ENCODE measurements at regions not wholly inside any gene's neighbourhood (a gene's known extent, or its start where the extent isn't known, plus 50 kb on each side); places are given as distances from the start of the nearest gene placed in this dataset.

DNA sequence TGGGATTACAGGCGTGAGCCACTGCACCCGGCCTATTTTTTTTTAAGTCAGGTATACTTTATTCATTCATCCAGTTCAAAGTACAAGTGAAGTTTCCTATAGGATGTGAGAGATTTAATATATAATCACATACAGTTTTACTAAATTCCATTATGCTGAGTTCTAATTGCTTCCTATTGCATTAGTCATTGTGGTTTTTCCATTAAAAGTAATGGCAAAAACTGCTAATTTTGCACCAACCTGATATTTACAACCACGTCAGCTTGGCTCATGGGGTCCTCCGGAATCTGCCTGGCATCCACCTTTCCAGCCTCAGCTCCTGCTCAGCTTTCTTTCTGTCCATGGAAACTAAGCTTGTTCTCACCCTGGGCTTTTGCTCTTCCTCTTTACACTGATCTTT is 67.0 kb upstream of the CSRP2 start:
- Histone ChIP-seq H3K36me3 (ENCODE audit: insufficient read depth) (no peaks in the 10 kb centered on the region), H3K27me3 (ENCODE audit: insufficient read depth) (no peaks in the 10 kb centered on the region), H3F3A (replicated peaks; ENCODE audit: low read depth) (no peaks in the 10 kb centered on the region), H3K4me1 (ENCODE audit: insufficient read depth) (no peaks in the 10 kb centered on the region), H4K20me1 (replicated peaks; ENCODE audit: insufficient read depth) (no peaks in the 10 kb centered on the region), H2AFZ (no peak overlapping the region), H3K27ac (ENCODE audit: low read depth) (no peak overlapping the region), H3K4me3 (no peak overlapping the region), H3K4me2 (no peak overlapping the region), H3K79me2 (replicated peaks; ENCODE audit: insufficient read depth) (no peaks in the 10 kb centered on the region), H3K9me2 (ENCODE audit: insufficient read depth) (0 out of 2 replicates have a peak, but pooled peaks cover 5% of the 10 kb centered on the region)
- TF ChIP-seq, protein P1, sequence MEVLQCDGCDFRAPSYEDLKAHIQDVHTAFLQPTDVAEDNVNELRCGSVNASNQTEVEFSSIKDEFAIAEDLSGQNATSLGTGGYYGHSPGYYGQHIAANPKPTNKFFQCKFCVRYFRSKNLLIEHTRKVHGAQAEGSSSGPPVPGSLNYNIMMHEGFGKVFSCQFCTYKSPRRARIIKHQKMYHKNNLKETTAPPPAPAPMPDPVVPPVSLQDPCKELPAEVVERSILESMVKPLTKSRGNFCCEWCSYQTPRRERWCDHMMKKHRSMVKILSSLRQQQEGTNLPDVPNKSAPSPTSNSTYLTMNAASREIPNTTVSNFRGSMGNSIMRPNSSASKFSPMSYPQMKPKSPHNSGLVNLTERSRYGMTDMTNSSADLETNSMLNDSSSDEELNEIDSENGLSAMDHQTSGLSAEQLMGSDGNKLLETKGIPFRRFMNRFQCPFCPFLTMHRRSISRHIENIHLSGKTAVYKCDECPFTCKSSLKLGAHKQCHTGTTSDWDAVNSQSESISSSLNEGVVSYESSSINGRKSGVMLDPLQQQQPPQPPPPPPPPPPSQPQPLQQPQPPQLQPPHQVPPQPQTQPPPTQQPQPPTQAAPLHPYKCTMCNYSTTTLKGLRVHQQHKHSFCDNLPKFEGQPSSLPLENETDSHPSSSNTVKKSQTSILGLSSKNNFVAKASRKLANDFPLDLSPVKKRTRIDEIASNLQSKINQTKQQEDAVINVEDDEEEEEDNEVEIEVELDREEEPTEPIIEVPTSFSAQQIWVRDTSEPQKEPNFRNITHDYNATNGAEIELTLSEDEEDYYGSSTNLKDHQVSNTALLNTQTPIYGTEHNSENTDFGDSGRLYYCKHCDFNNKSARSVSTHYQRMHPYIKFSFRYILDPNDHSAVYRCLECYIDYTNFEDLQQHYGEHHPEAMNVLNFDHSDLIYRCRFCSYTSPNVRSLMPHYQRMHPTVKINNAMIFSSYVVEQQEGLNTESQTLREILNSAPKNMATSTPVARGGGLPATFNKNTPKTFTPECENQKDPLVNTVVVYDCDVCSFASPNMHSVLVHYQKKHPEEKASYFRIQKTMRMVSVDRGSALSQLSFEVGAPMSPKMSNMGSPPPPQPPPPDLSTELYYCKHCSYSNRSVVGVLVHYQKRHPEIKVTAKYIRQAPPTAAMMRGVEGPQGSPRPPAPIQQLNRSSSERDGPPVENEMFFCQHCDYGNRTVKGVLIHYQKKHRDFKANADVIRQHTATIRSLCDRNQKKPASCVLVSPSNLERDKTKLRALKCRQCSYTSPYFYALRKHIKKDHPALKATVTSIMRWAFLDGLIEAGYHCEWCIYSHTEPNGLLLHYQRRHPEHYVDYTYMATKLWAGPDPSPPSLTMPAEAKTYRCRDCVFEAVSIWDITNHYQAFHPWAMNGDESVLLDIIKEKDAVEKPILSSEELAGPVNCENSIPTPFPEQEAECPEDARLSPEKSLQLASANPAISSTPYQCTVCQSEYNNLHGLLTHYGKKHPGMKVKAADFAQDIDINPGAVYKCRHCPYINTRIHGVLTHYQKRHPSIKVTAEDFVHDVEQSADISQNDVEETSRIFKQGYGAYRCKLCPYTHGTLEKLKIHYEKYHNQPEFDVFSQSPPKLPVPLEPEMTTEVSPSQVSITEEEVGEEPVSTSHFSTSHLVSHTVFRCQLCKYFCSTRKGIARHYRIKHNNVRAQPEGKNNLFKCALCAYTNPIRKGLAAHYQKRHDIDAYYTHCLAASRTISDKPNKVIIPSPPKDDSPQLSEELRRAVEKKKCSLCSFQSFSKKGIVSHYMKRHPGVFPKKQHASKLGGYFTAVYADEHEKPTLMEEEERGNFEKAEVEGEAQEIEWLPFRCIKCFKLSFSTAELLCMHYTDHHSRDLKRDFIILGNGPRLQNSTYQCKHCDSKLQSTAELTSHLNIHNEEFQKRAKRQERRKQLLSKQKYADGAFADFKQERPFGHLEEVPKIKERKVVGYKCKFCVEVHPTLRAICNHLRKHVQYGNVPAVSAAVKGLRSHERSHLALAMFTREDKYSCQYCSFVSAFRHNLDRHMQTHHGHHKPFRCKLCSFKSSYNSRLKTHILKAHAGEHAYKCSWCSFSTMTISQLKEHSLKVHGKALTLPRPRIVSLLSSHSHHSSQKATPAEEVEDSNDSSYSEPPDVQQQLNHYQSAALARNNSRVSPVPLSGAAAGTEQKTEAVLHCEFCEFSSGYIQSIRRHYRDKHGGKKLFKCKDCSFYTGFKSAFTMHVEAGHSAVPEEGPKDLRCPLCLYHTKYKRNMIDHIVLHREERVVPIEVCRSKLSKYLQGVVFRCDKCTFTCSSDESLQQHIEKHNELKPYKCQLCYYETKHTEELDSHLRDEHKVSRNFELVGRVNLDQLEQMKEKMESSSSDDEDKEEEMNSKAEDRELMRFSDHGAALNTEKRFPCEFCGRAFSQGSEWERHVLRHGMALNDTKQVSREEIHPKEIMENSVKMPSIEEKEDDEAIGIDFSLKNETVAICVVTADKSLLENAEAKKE (CRISPR knock-in tag; IDR thresholded peaks at IDR 0.05), result no peak
- TF ChIP-seq, protein P2, sequence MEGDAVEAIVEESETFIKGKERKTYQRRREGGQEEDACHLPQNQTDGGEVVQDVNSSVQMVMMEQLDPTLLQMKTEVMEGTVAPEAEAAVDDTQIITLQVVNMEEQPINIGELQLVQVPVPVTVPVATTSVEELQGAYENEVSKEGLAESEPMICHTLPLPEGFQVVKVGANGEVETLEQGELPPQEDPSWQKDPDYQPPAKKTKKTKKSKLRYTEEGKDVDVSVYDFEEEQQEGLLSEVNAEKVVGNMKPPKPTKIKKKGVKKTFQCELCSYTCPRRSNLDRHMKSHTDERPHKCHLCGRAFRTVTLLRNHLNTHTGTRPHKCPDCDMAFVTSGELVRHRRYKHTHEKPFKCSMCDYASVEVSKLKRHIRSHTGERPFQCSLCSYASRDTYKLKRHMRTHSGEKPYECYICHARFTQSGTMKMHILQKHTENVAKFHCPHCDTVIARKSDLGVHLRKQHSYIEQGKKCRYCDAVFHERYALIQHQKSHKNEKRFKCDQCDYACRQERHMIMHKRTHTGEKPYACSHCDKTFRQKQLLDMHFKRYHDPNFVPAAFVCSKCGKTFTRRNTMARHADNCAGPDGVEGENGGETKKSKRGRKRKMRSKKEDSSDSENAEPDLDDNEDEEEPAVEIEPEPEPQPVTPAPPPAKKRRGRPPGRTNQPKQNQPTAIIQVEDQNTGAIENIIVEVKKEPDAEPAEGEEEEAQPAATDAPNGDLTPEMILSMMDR (conservative IDR thresholded peaks at IDR 0.05; ENCODE audit: low read depth in 2 of 2), result no peak
- TF ChIP-seq, protein P3, sequence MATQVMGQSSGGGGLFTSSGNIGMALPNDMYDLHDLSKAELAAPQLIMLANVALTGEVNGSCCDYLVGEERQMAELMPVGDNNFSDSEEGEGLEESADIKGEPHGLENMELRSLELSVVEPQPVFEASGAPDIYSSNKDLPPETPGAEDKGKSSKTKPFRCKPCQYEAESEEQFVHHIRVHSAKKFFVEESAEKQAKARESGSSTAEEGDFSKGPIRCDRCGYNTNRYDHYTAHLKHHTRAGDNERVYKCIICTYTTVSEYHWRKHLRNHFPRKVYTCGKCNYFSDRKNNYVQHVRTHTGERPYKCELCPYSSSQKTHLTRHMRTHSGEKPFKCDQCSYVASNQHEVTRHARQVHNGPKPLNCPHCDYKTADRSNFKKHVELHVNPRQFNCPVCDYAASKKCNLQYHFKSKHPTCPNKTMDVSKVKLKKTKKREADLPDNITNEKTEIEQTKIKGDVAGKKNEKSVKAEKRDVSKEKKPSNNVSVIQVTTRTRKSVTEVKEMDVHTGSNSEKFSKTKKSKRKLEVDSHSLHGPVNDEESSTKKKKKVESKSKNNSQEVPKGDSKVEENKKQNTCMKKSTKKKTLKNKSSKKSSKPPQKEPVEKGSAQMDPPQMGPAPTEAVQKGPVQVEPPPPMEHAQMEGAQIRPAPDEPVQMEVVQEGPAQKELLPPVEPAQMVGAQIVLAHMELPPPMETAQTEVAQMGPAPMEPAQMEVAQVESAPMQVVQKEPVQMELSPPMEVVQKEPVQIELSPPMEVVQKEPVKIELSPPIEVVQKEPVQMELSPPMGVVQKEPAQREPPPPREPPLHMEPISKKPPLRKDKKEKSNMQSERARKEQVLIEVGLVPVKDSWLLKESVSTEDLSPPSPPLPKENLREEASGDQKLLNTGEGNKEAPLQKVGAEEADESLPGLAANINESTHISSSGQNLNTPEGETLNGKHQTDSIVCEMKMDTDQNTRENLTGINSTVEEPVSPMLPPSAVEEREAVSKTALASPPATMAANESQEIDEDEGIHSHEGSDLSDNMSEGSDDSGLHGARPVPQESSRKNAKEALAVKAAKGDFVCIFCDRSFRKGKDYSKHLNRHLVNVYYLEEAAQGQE (IDR thresholded peaks at IDR 0.05; ENCODE audit: unreplicated experiment), result no peak
- TF ChIP-seq ZNF114 (CRISPR knock-in tag; IDR thresholded peaks at IDR 0.05) (no peak), STAT1 (IDR thresholded peaks at IDR 0.05; ENCODE audit: unreplicated experiment) (no peak), CREB1 (CRISPR knock-in tag; IDR thresholded peaks at IDR 0.05; ENCODE audit: low read depth) (no peak), ZNF331 (CRISPR knock-in tag; IDR thresholded peaks at IDR 0.05; ENCODE audit: low read depth) (no peak), POLR2AphosphoS5 (IDR thresholded peaks at IDR 0.05; ENCODE audit: low read depth) (no peak), EZH2phosphoT487 (IDR thresholded peaks at IDR 0.05; ENCODE audit: unreplicated experiment) (no peak), NANOG (IDR thresholded peaks at IDR 0.05; ENCODE audit: borderline replicate concordance) (no peak), EZH2 (IDR thresholded peaks at IDR 0.05; ENCODE audit: low read depth, unreplicated experiment) (no peak)
- TF ChIP-seq, protein P4, sequence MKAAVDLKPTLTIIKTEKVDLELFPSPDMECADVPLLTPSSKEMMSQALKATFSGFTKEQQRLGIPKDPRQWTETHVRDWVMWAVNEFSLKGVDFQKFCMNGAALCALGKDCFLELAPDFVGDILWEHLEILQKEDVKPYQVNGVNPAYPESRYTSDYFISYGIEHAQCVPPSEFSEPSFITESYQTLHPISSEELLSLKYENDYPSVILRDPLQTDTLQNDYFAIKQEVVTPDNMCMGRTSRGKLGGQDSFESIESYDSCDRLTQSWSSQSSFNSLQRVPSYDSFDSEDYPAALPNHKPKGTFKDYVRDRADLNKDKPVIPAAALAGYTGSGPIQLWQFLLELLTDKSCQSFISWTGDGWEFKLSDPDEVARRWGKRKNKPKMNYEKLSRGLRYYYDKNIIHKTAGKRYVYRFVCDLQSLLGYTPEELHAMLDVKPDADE (IDR thresholded peaks at IDR 0.05), result no peak
- H3K4me3 Mint-ChIP-seq, result no peak overlapping the region
- ATAC-seq, result no peak
- peaks cover 2% of the 10 kb centered on the region for H3K27me3 Mint-ChIP-seq (ENCODE audit: insufficient read depth, low read depth, poor library complexity)
- no peak for DNase-seq (ENCODE audit: low spot score)
- H3K9me3 Mint-ChIP-seq, result no peaks in the 10 kb centered on the region
- no peak overlapping the region for H3K27ac Mint-ChIP-seq
- no peaks in the 10 kb centered on the region for H3K36me3 Mint-ChIP-seq (ENCODE audit: low read depth)
- H3K4me1 Mint-ChIP-seq, result no peaks in the 10 kb centered on the region
